ENCODE measurements at regions not wholly inside any gene's neighbourhood (a gene's known extent, or its start where the extent isn't known, plus 50 kb on each side); places are given as distances from the start of the nearest gene placed in this dataset.

- Histone ChIP-seq H3K9me3 (no peaks in the 10 kb centered on the region), H3K9ac (no peak overlapping the region), H3K79me2 (ENCODE audit: insufficient read depth) (no peaks in the 10 kb centered on the region), H3K4me1 (ENCODE audit: control insufficient read depth in 1 of 2, insufficient read depth in 2 of 2, low read depth in 1 of 2, low read length in 1 of 2) (peaks cover 0 to 26% of the 10 kb centered on the region in 2 experiments; a peak in 3 of 4 replicates), H3K9me2 (no peaks in the 10 kb centered on the region), H3K27me3 (ENCODE audit: insufficient read depth) (no peaks in the 10 kb centered on the region), H4K20me1 (ENCODE audit: insufficient read depth) (no peaks in the 10 kb centered on the region), H3K27ac (ENCODE audit: low read depth in 2 of 2, low read length in 1 of 2) (peak overlapping the region in 1 of 2 experiments; percentile 87; a peak in 2 of 4 replicates), H3K4me2 (no peak overlapping the region; the same call in 1 of the 2 replicates), H3K4me3 (ENCODE audit: low read depth in 2 of 2, low read length in 1 of 2) (no peak overlapping the region), H2AFZ (ENCODE audit: low read depth) (peak overlapping the region; percentile 61), H3F3A (replicated peaks; ENCODE audit: insufficient read depth) (peaks cover 28% of the 10 kb centered on the region), H3K36me3 (replicated peaks in 1 of 2; ENCODE audit: control insufficient read depth in 1 of 2, insufficient read depth in 2 of 2, low read length in 1 of 2) (no peaks in the 10 kb centered on the region)
- CTCF ChIA-PET, result no interaction called here
- POLR2A ChIA-PET, result no interaction called here
- no peak for DNase-seq
- WGBS (ENCODE audit: low lambda C conversion rate), result 0% methylated on average over 1 of the region's 1 CpG
- TF ChIP-seq IRF3 (IDR thresholded peaks at IDR 0.05; ENCODE audit: low read depth, low read length) (no peak), CTCF (IDR thresholded peaks at IDR 0.05) (no peak), CHD2 (IDR thresholded peaks at IDR 0.05; ENCODE audit: low read length, partially characterized antibody) (no peak), TEAD4 (IDR thresholded peaks at IDR 0.05; ENCODE audit: borderline replicate concordance, insufficient read depth) (no peak), EZH2phosphoT487 (IDR thresholded peaks at IDR 0.05; ENCODE audit: borderline replicate concordance, low read depth) (no peak), USF1 (IDR thresholded peaks at IDR 0.05; ENCODE audit: borderline replicate concordance, low read depth) (no peak), FOSL2 (IDR thresholded peaks at IDR 0.05; ENCODE audit: borderline replicate concordance, low read depth) (peak; percentile 83), NFIC (IDR thresholded peaks at IDR 0.05; ENCODE audit: borderline replicate concordance) (peak; percentile 34; the same call in 1 of the 2 replicates), JUND (IDR thresholded peaks at IDR 0.05) (peak; percentile 64; the same call in 1 of the 2 replicates), NRF1 (IDR thresholded peaks at IDR 0.05; ENCODE audit: low read depth, low read length) (no peak), FOXM1 (IDR thresholded peaks at IDR 0.05; ENCODE audit: low read depth) (no peak), SIN3A (IDR thresholded peaks at IDR 0.05; ENCODE audit: borderline replicate concordance, low read depth, low read length) (no peak), TCF12 (IDR thresholded peaks at IDR 0.05) (peak; percentile 17; the same call in 1 of the 2 replicates), EP300 (IDR thresholded peaks at IDR 0.05; ENCODE audit: borderline replicate concordance in 1 of 2, low read depth in 1 of 2, low read length in 1 of 2) (0 out of 4 replicates have a peak, but pooled peaks of 1 of the 2 experiments have one; percentile 21), RAD21 (IDR thresholded peaks at IDR 0.05; ENCODE audit: low read length) (no peak), GABPA (IDR thresholded peaks at IDR 0.05; ENCODE audit: low read depth) (no peak), RCOR1 (IDR thresholded peaks at IDR 0.05; ENCODE audit: low read length) (no peak), RXRA (IDR thresholded peaks at IDR 0.05; ENCODE audit: borderline replicate concordance, low read depth) (no peak), YY1 (IDR thresholded peaks at IDR 0.05; ENCODE audit: low read depth) (no peak), RFX5 (IDR thresholded peaks at IDR 0.05; ENCODE audit: low read length) (no peak)
- TF ChIP-seq, protein P1, sequence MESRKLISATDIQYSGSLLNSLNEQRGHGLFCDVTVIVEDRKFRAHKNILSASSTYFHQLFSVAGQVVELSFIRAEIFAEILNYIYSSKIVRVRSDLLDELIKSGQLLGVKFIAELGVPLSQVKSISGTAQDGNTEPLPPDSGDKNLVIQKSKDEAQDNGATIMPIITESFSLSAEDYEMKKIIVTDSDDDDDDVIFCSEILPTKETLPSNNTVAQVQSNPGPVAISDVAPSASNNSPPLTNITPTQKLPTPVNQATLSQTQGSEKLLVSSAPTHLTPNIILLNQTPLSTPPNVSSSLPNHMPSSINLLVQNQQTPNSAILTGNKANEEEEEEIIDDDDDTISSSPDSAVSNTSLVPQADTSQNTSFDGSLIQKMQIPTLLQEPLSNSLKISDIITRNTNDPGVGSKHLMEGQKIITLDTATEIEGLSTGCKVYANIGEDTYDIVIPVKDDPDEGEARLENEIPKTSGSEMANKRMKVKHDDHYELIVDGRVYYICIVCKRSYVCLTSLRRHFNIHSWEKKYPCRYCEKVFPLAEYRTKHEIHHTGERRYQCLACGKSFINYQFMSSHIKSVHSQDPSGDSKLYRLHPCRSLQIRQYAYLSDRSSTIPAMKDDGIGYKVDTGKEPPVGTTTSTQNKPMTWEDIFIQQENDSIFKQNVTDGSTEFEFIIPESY (IDR thresholded peaks at IDR 0.05; ENCODE audit: borderline replicate concordance, low read depth), result no peak
- TF ChIP-seq, protein P2, sequence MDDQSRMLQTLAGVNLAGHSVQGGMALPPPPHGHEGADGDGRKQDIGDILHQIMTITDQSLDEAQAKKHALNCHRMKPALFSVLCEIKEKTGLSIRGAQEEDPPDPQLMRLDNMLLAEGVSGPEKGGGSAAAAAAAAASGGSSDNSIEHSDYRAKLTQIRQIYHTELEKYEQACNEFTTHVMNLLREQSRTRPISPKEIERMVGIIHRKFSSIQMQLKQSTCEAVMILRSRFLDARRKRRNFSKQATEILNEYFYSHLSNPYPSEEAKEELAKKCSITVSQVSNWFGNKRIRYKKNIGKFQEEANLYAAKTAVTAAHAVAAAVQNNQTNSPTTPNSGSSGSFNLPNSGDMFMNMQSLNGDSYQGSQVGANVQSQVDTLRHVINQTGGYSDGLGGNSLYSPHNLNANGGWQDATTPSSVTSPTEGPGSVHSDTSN (IDR thresholded peaks at IDR 0.05), result no peak
- TF ChIP-seq, protein P3, sequence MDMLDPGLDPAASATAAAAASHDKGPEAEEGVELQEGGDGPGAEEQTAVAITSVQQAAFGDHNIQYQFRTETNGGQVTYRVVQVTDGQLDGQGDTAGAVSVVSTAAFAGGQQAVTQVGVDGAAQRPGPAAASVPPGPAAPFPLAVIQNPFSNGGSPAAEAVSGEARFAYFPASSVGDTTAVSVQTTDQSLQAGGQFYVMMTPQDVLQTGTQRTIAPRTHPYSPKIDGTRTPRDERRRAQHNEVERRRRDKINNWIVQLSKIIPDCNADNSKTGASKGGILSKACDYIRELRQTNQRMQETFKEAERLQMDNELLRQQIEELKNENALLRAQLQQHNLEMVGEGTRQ (IDR thresholded peaks at IDR 0.05; ENCODE audit: borderline replicate concordance, low read depth, low read length), result no peak
Observed at GRCh38 chrX:16022580-16023200, 100.7 kb upstream of the GRPR start.
